ENCODE measurements at regions not wholly inside any gene's neighbourhood (a gene's known extent, or its start where the extent isn't known, plus 50 kb on each side); places are given as distances from the start of the nearest gene placed in this dataset.

GRCh38 chr3:163939926-163940325 is 1138.4 kb downstream of the SI start:
- no peak overlapping the region for H3K4me3 Mint-ChIP-seq
- no peak overlapping the region for H3K9ac ChIP-seq (ENCODE audit: insufficient read depth, low read length, poor library complexity, severe bottlenecking)
- no peaks in the 10 kb centered on the region for H3K36me3 Mint-ChIP-seq
- no peaks in the 10 kb centered on the region for H3K4me1 ChIP-seq (ENCODE audit: control insufficient read depth in 1 of 2, insufficient read depth in 2 of 2, low read length in 2 of 2)
- no peak for DNase-seq
- H3K27ac ChIP-seq (ENCODE audit: low read depth in 1 of 2, low read length in 2 of 2): no peak overlapping the region
- no peaks in the 10 kb centered on the region for H4K20me1 ChIP-seq (ENCODE audit: insufficient read depth, low read length)
- H3K27ac Mint-ChIP-seq: no peak overlapping the region
- no peaks in the 10 kb centered on the region for H3K9me3 ChIP-seq (replicated peaks in 1 of 2; ENCODE audit: control insufficient read depth in 1 of 2, insufficient read depth in 1 of 2, low read length in 2 of 2)
- H3K4me3 ChIP-seq (replicated peaks in 1 of 3; ENCODE audit: low read depth in 2 of 3, low read length in 3 of 3): no peak overlapping the region
- H3K9me3 Mint-ChIP-seq: peaks cover 0 to 5% (median 3%) of the 10 kb centered on the region in 7 donors
- no peaks in the 10 kb centered on the region for H3K4me1 Mint-ChIP-seq
- H3K36me3 ChIP-seq (replicated peaks in 1 of 2; ENCODE audit: control insufficient read depth in 1 of 2, insufficient read depth in 2 of 2, low read length in 2 of 2): no peaks in the 10 kb centered on the region
- H3K27me3 ChIP-seq (ENCODE audit: control insufficient read depth in 2 of 2, insufficient read depth in 2 of 2, low read length in 2 of 2): no peaks in the 10 kb centered on the region
- WGBS (ENCODE audit: insufficient coverage): 80% methylated on average over 2 of the region's 3 CpGs
- no peak overlapping the region for H2AFZ ChIP-seq (ENCODE audit: insufficient read depth, low read depth, low read length, poor library complexity, severe bottlenecking)
- H3K4me2 ChIP-seq (replicated peaks; ENCODE audit: extremely low read depth, low read length, poor library complexity, severe bottlenecking): no peak overlapping the region
- TF ChIP-seq CTCF (IDR thresholded peaks at IDR 0.05): no peak
- no peaks in the 10 kb centered on the region for H3K27me3 Mint-ChIP-seq (ENCODE audit: low read depth in 3 of 3)
- no peaks in the 10 kb centered on the region for H3K79me2 ChIP-seq (ENCODE audit: insufficient read depth, low read length)
- intact Hi-C loops (cut with micrococcal nuclease): no loop called here

- Histone ChIP-seq H3K9ac (ENCODE audit: insufficient read depth, low read length, poor library complexity, severe bottlenecking) (no peak overlapping the region), H3K4me2 (replicated peaks; ENCODE audit: extremely low read depth, low read length, poor library complexity, severe bottlenecking) (no peak overlapping the region), H3K4me1 (ENCODE audit: control insufficient read depth in 1 of 2, insufficient read depth in 2 of 2, low read length in 2 of 2) (no peaks in the 10 kb centered on the region), H2AFZ (ENCODE audit: insufficient read depth, low read depth, low read length, poor library complexity, severe bottlenecking) (no peak overlapping the region), H4K20me1 (ENCODE audit: insufficient read depth, low read length) (no peaks in the 10 kb centered on the region), H3K27me3 (ENCODE audit: control insufficient read depth in 2 of 2, insufficient read depth in 2 of 2, low read length in 2 of 2) (no peaks in the 10 kb centered on the region), H3K9me3 (replicated peaks in 1 of 2; ENCODE audit: control insufficient read depth in 1 of 2, insufficient read depth in 1 of 2, low read length in 2 of 2) (no peaks in the 10 kb centered on the region), H3K27ac (ENCODE audit: low read depth in 1 of 2, low read length in 2 of 2) (no peak overlapping the region), H3K4me3 (replicated peaks in 1 of 3; ENCODE audit: low read depth in 2 of 3, low read length in 3 of 3) (no peak overlapping the region), H3K36me3 (replicated peaks in 1 of 2; ENCODE audit: control insufficient read depth in 1 of 2, insufficient read depth in 2 of 2, low read length in 2 of 2) (no peaks in the 10 kb centered on the region), H3K79me2 (ENCODE audit: insufficient read depth, low read length) (no peaks in the 10 kb centered on the region)
- no peak for DNase-seq
- no peaks in the 10 kb centered on the region for H3K27me3 Mint-ChIP-seq (ENCODE audit: low read depth in 3 of 3)
- H3K4me1 Mint-ChIP-seq: no peaks in the 10 kb centered on the region
- intact Hi-C loops (cut with micrococcal nuclease): no loop called here
- H3K27ac Mint-ChIP-seq: no peak overlapping the region
- no CpG with 5 or more reads among the region's 1 CpG for WGBS (ENCODE audit: insufficient coverage)
- no peak overlapping the region for H3K4me3 Mint-ChIP-seq
- no peaks in the 10 kb centered on the region for H3K36me3 Mint-ChIP-seq
- H3K9me3 Mint-ChIP-seq: peaks cover 0 to 5% (median 0%) of the 10 kb centered on the region in 7 donors
- no peak for TF ChIP-seq CTCF (IDR thresholded peaks at IDR 0.05)
These were observed 1141.8 kb downstream of the SI start for GRCh38 chr3:163936543-163936942.

All from CD14-positive monocyte (primary cell).